Upper lobe of right lung (tissue), 1 donor: ENCODE measurements at regions not wholly inside any gene's neighbourhood (a gene's known extent, or its start where the extent isn't known, plus 50 kb on each side); places are given as distances from the start of the nearest gene placed in this dataset.
A peak's percentile ranks its signal among the peaks of the same experiment; 100 is the strongest.

ENCODE experiments used
- ATAC-seq: fragments of 200-7000 bp; cut with Tn5 transposase; one replicate; pipeline ENCODE4 v1.9.1; 2020; ENCODE audit warnings: mild to moderate bottlenecking, moderate library complexity
- DNase-seq: peaks from one replicate; pipeline ENCODE4 v3.0.0-alpha.2; 2020
- H3K27ac ChIP-seq: fragments of 200-600 bp; one replicate; pipeline ENCODE4 v1.8.0; 2022
- H3K27me3 ChIP-seq: fragments of 200-600 bp; one replicate; pipeline ENCODE4 v1.8.0; 2022; ENCODE audit warnings: mild to moderate bottlenecking
- H3K36me3 ChIP-seq: fragments of 200-600 bp; one replicate; pipeline ENCODE4 v1.8.0; 2022
- H3K4me1 ChIP-seq: fragments of 200-600 bp; one replicate; pipeline ENCODE4 v1.8.0; 2022
- H3K4me3 ChIP-seq: fragments of 200-600 bp; one replicate; pipeline ENCODE4 v1.8.0; 2022; ENCODE audit warnings: mild to moderate bottlenecking
- H3K9me3 ChIP-seq: fragments of 200-600 bp; one replicate; pipeline ENCODE4 v1.8.0; 2022
- intact Hi-C: fragments of 100-400 bp; cut with DNase I; formaldehyde crosslinking; loops from one replicate; pipeline ENCODE4 v1.11.0; 2022
- TF ChIP-seq, protein P1 (sequence below): fragments of 200-600 bp; IDR thresholded peaks from one replicate; pipeline ENCODE4 v1.8.0; 2022; ENCODE audit warnings: antibody characterized with exemption
- donor health status: DM: no; HTN: yes; CAD: no; lungs with severe emphysema.

DNA sequence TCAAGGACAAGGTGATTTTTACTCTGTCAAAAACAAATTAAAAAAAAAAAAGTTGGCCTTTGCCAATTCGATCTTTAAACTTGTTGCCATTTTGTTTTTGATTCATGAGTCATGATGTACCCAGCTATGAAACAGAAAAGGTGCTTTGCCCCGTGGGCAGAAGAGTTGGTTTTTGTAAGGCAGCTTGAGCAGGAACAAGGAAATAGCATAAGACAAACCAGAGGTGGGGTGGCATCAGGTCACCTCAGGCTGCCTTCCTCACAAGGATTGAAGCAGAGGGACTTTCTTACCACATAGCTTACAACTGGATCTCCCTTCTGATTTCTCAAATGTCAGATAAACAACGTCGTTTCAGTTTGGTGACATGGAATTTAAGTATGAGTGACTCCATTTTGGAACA, 123.8 kb downstream of the ARL4C start:
- H3K27me3 ChIP-seq = no peaks in the 10 kb centered on the region
- ATAC-seq (no peak), DNase-seq (no peak)
- intact Hi-C loops = no loop called here
- H3K4me3 ChIP-seq = no peak overlapping the region
- TF ChIP-seq, protein P1, sequence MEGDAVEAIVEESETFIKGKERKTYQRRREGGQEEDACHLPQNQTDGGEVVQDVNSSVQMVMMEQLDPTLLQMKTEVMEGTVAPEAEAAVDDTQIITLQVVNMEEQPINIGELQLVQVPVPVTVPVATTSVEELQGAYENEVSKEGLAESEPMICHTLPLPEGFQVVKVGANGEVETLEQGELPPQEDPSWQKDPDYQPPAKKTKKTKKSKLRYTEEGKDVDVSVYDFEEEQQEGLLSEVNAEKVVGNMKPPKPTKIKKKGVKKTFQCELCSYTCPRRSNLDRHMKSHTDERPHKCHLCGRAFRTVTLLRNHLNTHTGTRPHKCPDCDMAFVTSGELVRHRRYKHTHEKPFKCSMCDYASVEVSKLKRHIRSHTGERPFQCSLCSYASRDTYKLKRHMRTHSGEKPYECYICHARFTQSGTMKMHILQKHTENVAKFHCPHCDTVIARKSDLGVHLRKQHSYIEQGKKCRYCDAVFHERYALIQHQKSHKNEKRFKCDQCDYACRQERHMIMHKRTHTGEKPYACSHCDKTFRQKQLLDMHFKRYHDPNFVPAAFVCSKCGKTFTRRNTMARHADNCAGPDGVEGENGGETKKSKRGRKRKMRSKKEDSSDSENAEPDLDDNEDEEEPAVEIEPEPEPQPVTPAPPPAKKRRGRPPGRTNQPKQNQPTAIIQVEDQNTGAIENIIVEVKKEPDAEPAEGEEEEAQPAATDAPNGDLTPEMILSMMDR = no peak
- no peaks in the 10 kb centered on the region for H3K9me3 ChIP-seq
- H3K4me1 ChIP-seq = peaks cover 12% of the 10 kb centered on the region
- no peaks in the 10 kb centered on the region for H3K36me3 ChIP-seq
- no peak overlapping the region for H3K27ac ChIP-seq

DNA sequence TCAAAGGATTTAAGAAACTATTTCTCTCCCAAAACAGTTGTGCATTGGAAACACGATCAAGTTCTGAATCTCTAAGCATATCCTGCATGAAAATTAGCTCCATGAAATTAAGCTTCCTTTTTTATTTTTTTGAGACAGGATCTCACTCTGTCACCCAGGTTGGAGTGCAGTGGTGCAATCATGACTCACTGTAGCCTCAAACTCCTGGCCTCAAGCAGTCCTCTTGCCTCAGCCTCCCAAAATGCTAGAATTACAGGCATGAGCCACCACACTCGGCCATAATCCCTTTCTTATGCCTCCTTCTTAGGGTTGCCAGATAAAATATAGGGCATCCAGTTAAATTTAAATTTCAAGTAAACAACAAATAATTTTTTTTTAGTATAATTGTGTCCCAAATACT, 124.4 kb downstream of the ARL4C start:
- H3K27ac ChIP-seq = no peak overlapping the region
- TF ChIP-seq, protein P1 = no peak
- H3K4me1 ChIP-seq = peaks cover 17% of the 10 kb centered on the region
- DNase-seq (no peak), ATAC-seq (no peak)
- intact Hi-C loops = no loop called here
- H3K9me3 ChIP-seq = no peaks in the 10 kb centered on the region
- no peaks in the 10 kb centered on the region for H3K27me3 ChIP-seq
- H3K36me3 ChIP-seq = no peaks in the 10 kb centered on the region
- H3K4me3 ChIP-seq = no peak overlapping the region

DNA sequence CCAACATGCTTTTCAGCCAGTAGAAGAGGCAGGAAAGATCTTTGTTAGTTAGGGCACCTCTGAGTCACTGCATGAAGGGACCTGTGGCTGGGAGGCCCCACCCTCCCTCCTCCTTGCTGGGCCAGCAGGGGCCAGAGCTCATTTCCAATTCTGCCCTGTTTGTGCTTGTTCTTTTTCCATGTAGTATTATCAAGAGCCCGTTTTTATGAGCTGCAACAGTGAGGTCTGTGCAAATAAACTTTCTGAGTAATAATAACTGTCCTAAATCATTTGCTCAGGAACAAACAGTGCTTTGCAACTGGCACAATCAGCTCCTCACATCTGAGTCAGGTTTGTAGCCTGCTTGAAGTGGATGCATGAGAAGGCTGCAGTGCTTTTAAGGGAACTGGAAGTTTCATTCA, 128.0 kb downstream of the ARL4C start:
- intact Hi-C loops = no loop called here
- Histone ChIP-seq H3K9me3 (no peaks in the 10 kb centered on the region), H3K36me3 (no peaks in the 10 kb centered on the region), H3K27ac (peak overlapping the region; percentile 14), H3K4me1 (peaks cover 26% of the 10 kb centered on the region), H3K27me3 (no peaks in the 10 kb centered on the region), H3K4me3 (no peak overlapping the region)
- TF ChIP-seq, protein P1 = no peak
- DNase-seq = no peak
- peak; percentile 84 for ATAC-seq

DNA sequence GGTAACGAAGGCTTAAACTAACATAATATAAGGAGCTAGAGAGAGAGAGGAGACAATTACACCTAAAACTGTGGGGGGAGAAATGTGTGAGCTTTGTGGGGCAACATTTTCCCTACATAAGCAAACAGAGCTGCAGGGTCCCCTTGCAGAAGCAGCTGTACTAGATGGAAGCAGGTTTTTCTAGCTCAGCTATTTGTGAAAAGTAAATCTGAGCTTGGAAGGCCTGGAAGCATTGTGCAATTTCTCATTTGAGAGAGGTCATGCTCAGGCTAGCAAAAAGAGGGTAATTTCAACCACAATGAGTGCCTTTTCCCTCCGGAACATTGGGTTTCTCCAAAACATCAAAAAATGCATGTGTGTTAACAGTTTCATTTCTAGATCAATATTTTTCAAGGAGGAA, 130.0 kb downstream of the ARL4C start:
- H3K27ac ChIP-seq = peak overlapping the region; percentile 49

DNA sequence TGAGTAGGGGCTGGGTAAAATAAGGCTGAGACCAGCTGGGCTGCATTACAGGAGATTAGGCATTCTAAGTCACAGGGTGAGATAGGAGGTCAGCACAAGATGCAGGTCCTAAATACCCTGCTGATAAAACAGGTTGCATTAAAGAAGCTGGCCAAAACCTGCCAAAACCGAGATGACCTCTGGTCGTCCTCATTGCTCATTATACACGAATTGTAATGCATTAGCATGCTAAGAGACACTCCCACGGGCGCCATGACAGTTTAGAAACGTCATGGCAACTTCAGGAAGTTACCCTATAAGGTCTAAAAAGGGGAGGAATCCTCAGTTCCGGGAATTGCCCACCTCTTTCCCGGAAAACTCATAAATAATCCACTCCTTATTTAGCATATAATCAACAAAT, 132.2 kb downstream of the ARL4C start:
- ATAC-seq = no peak
- intact Hi-C loops = no loop called here
- H3K4me3 ChIP-seq = no peak overlapping the region

More for the DNA sequence above, 130.0 kb downstream of the ARL4C start:
- Histone ChIP-seq H3K36me3 (no peaks in the 10 kb centered on the region), H3K4me1 (peaks cover 30% of the 10 kb centered on the region), H3K9me3 (no peaks in the 10 kb centered on the region), H3K27me3 (no peaks in the 10 kb centered on the region), H3K4me3 (no peak overlapping the region)
- DNase-seq = no peak
- TF ChIP-seq, protein P1 = no peak
- peak; percentile 47 for ATAC-seq
- intact Hi-C loops = no loop called here

More for the DNA sequence above, 132.2 kb downstream of the ARL4C start:
- Histone ChIP-seq H3K27me3 (no peaks in the 10 kb centered on the region), H3K9me3 (no peaks in the 10 kb centered on the region), H3K36me3 (no peaks in the 10 kb centered on the region), H3K4me1 (peaks cover 30% of the 10 kb centered on the region), H3K27ac (no peak overlapping the region)
- no peak for DNase-seq
- TF ChIP-seq, protein P1 = no peak
